ENCODE measurements at regions not wholly inside any gene's neighbourhood (a gene's known extent, or its start where the extent isn't known, plus 50 kb on each side); places are given as distances from the start of the nearest gene placed in this dataset.

DNA sequence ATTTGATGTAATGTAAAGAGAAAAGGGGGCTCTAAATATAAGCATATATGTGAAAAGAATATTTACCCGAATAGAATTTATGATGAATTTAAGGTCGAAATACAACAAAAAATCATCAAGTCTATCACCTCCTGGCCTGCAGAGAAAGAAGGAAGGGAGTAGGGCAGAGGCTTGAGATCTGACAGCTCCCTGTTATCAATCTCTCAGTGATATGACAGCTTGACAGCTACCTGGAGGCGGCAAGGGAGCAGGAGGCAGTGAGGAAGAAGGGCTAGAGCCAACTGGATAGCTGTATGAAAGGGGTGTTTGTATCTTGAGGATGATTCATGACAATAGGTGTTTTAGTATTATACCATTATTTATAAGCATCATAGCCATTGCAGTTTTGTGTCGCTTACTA is 299.8 kb upstream of the DNAJC19 start:
- no peak overlapping the region for H3K27ac Mint-ChIP-seq (ENCODE audit: unreplicated experiment)
- TF ChIP-seq, protein P1, sequence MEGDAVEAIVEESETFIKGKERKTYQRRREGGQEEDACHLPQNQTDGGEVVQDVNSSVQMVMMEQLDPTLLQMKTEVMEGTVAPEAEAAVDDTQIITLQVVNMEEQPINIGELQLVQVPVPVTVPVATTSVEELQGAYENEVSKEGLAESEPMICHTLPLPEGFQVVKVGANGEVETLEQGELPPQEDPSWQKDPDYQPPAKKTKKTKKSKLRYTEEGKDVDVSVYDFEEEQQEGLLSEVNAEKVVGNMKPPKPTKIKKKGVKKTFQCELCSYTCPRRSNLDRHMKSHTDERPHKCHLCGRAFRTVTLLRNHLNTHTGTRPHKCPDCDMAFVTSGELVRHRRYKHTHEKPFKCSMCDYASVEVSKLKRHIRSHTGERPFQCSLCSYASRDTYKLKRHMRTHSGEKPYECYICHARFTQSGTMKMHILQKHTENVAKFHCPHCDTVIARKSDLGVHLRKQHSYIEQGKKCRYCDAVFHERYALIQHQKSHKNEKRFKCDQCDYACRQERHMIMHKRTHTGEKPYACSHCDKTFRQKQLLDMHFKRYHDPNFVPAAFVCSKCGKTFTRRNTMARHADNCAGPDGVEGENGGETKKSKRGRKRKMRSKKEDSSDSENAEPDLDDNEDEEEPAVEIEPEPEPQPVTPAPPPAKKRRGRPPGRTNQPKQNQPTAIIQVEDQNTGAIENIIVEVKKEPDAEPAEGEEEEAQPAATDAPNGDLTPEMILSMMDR (conservative IDR thresholded peaks at IDR 0.05), result no peak
- no peak overlapping the region for H3K4me3 Mint-ChIP-seq
- H3K36me3 Mint-ChIP-seq (ENCODE audit: low read depth), result no peaks in the 10 kb centered on the region
- no peak for DNase-seq (ENCODE audit: low read depth, low spot score)
- no peaks in the 10 kb centered on the region for H3K27me3 Mint-ChIP-seq (ENCODE audit: low read depth)
- no peaks in the 10 kb centered on the region for H3K9me3 Mint-ChIP-seq
- H3K4me1 Mint-ChIP-seq, result peaks cover 20% of the 10 kb centered on the region

DNA sequence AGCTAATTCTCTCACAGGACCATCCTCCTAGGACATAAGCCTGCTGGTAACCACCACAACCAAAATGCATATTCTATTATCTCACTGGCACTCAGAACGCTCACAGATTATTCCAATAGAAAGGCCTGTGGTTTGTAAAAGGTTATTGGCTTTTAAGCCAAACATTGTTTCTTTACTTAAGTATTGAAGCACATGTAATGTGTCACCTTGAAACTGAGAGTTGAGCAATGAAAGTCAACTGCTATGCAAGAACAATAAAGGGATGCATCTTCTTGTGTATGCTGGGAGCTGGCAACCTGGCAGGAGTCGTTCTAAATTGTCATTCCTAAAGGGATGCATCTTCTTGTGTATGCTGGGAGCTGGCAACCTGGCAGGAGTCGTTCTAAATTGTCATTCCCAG is 298.6 kb upstream of the DNAJC19 start:
- peaks cover 20% of the 10 kb centered on the region for H3K4me1 Mint-ChIP-seq
- H3K4me3 Mint-ChIP-seq, result no peak overlapping the region
- no peaks in the 10 kb centered on the region for H3K9me3 Mint-ChIP-seq
- TF ChIP-seq, protein P1 (conservative IDR thresholded peaks at IDR 0.05), result no peak
- H3K27me3 Mint-ChIP-seq (ENCODE audit: low read depth), result no peaks in the 10 kb centered on the region
- H3K36me3 Mint-ChIP-seq (ENCODE audit: low read depth), result no peaks in the 10 kb centered on the region
- DNase-seq (ENCODE audit: low read depth, low spot score), result no peak
- H3K27ac Mint-ChIP-seq (ENCODE audit: unreplicated experiment), result no peak overlapping the region

DNA sequence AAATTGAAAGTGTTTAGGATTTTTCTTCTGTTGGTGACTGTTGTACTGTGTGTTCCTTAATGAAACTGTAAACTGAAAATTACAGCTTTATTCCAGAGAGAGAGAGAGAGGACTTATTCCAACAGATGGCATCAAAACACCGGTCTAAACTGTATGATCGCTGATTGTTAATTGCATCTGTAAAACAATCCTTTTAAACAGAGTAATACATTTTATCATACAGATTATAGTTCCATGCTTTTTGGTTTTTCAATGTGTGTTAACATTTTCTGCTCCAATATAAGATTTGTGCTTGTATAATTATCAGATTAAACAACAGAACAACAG is 289.7 kb upstream of the DNAJC19 start:
- Mint-ChIP-seq H3K4me3 (no peak overlapping the region), H3K27me3 (ENCODE audit: low read depth) (no peaks in the 10 kb centered on the region), H3K9me3 (no peaks in the 10 kb centered on the region), H3K4me1 (peaks cover 5% of the 10 kb centered on the region), H3K36me3 (ENCODE audit: low read depth) (no peaks in the 10 kb centered on the region), H3K27ac (ENCODE audit: unreplicated experiment) (no peak overlapping the region)
- no peak for DNase-seq (ENCODE audit: low read depth, low spot score)
- TF ChIP-seq, protein P1 (conservative IDR thresholded peaks at IDR 0.05), result no peak

DNA sequence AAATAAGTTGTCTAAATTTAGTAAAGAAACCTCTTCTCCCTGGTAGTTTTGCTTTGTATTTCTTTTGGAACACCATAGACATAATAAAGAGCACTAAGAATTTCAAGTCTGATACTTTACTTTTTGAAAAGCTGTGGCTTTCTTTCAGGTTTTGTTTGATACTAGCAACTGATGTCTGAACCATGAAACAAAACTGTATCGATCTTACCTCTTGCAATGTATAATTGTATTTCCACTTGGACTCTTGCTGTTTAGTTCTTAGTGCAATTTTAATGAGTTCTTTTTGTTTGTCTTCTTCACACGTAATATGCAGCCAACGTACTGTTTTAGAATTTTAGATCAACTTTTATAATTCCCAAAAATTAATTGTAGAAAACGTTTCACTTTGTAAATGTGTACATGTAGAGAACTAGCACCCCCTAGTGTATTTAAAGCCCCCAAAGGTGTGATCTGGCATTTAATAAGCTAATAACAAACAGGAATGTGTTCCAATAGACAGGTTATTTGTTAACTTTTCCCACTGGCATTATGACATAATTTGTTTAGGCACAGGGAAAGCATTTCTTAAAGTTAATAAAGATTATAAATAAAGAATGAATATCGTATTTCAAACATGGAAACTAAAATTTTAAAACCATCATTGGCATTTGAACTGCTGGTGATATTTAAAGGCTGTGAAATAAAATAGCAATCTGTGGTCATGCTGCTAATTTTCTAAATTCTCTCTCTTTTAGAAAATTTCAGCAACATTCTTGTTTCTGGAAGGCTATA is 289.1 kb upstream of the DNAJC19 start:
- H3K27me3 Mint-ChIP-seq (ENCODE audit: low read depth), result no peaks in the 10 kb centered on the region
- no peaks in the 10 kb centered on the region for H3K36me3 Mint-ChIP-seq (ENCODE audit: low read depth)
- no peak overlapping the region for H3K4me3 Mint-ChIP-seq
- H3K9me3 Mint-ChIP-seq, result no peaks in the 10 kb centered on the region
- DNase-seq (ENCODE audit: low read depth, low spot score), result no peak
- TF ChIP-seq, protein P1 (conservative IDR thresholded peaks at IDR 0.05), result peak; percentile 60
- no peak overlapping the region for H3K27ac Mint-ChIP-seq (ENCODE audit: unreplicated experiment)
- H3K4me1 Mint-ChIP-seq, result peaks cover 10% of the 10 kb centered on the region

DNA sequence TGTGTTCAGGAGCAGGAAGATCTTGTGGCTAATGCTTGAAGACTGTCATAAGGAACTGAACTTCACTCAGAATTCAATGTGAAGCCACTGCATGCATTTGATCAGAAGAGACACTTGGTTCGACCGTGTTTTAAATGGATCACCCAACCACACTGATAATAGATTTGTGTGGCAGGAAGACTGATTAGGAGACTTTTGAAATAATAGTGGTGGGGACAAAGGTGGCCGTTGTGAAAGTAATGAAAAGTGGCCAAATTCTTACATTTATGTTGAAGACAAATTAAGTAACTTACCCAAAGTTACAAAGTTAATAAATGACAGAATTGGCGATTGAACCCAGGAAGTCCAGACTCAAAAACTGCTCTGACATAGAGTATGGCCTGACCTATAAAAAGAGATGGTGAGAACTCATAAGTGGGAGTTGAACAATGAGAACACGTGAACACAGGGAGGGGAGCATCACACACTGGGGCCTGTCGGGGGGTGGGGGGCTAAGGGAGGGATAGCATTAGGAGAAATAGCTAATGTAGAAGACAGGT is 286.9 kb upstream of the DNAJC19 start:
- Mint-ChIP-seq H3K9me3 (no peaks in the 10 kb centered on the region), H3K36me3 (ENCODE audit: low read depth) (no peaks in the 10 kb centered on the region), H3K4me1 (peaks cover 10% of the 10 kb centered on the region), H3K27me3 (ENCODE audit: low read depth) (no peaks in the 10 kb centered on the region), H3K4me3 (no peak overlapping the region), H3K27ac (ENCODE audit: unreplicated experiment) (no peak overlapping the region)
- TF ChIP-seq, protein P1 (conservative IDR thresholded peaks at IDR 0.05), result no peak
- DNase-seq (ENCODE audit: low read depth, low spot score), result no peak

Data from neural crest cell (in vitro differentiated cells).